Liver (tissue), 8 donors: ENCODE measurements at regions not wholly inside any gene's neighbourhood (a gene's known extent, or its start where the extent isn't known, plus 50 kb on each side); places are given as distances from the start of the nearest gene placed in this dataset.

Experiments used
- DNase-seq: peaks from one replicate; pipeline ENCODE4 v3.0.0-alpha.2; 2017; ENCODE audit warnings: low spot score
- H3K27ac ChIP-seq, 2 donors: one replicate each; pipeline ENCODE4 v1.7.0; 2013; ENCODE audit warnings: inconsistent platforms in 2 of 2, low read length in 2 of 2, control low read depth in 1 of 2, low read depth in 1 of 2, mild to moderate bottlenecking in 1 of 2
- H3K27me3 ChIP-seq, 4 donors: one replicate each; pipeline versions ENCODE4 v1.6.1 to v1.7.0; 2013; ENCODE audit warnings: low read length in 3 of 4, inconsistent platforms in 1 of 4, mild to moderate bottlenecking in 1 of 4, moderate library complexity in 1 of 4; ENCODE audit not compliant: control insufficient read depth in 4 of 4, insufficient read depth in 4 of 4
- H3K36me3 ChIP-seq, 4 donors: one replicate each; pipeline versions ENCODE4 v1.6.1 to v1.7.0; 2013; ENCODE audit warnings: low read length in 3 of 4, mild to moderate bottlenecking in 3 of 4, low read depth in 1 of 4, moderate library complexity in 1 of 4; ENCODE audit not compliant: control insufficient read depth in 4 of 4, insufficient read depth in 3 of 4
- H3K4me1 ChIP-seq, 4 donors: one replicate each; pipeline versions ENCODE4 v1.6.1 to v1.7.0; 2013; ENCODE audit warnings: low read length in 3 of 4, mild to moderate bottlenecking in 3 of 4, moderate library complexity in 1 of 4; ENCODE audit not compliant: control insufficient read depth in 4 of 4, insufficient read depth in 4 of 4
- H3K4me3 ChIP-seq, 3 donors: one replicate each; pipeline versions ENCODE4 v1.6.1 to v1.7.0; 2013; ENCODE audit warnings: low read length in 3 of 3, control low read depth in 1 of 3, low read depth in 1 of 3, mild to moderate bottlenecking in 1 of 3
- H3K9ac ChIP-seq, 2 donors: one replicate each; pipeline ENCODE4 v1.7.0; 2013; ENCODE audit warnings: low read length in 2 of 2, mild to moderate bottlenecking in 2 of 2, moderate library complexity in 2 of 2, control low read depth in 1 of 2, low read depth in 1 of 2
- H3K9me3 ChIP-seq, 4 donors: one replicate each; pipeline versions ENCODE4 v1.6.1 to v1.7.0; 2013; ENCODE audit warnings: low read length in 3 of 4; ENCODE audit not compliant: control insufficient read depth in 4 of 4
- CTCF ChIP-seq: fragments of 150-350 bp; IDR thresholded peaks from 2 replicates; pipeline ENCODE4 v1.5.1; 2017; ENCODE audit warnings: improper control_type of control experiment, low read depth, low read length; ENCODE audit not compliant: missing input control
- EGR1 ChIP-seq, 2 donors: IDR thresholded peaks; 2 replicates each; pipeline ENCODE4 v1.6.1; 2016 to 2018; ENCODE audit warnings: antibody characterized with exemption in 2 of 2, low read depth in 2 of 2
- FOXA2 ChIP-seq: IDR thresholded peaks from 2 replicates; pipeline ENCODE4 v1.6.1; 2016; ENCODE audit warnings: antibody characterized with exemption
- GABPA ChIP-seq, 2 donors: IDR thresholded peaks in 1 of 2; conservative IDR thresholded peaks in 1 of 2; 2 replicates each; pipeline ENCODE4 v1.6.1; 2016; ENCODE audit warnings: antibody characterized with exemption in 2 of 2, mild to moderate bottlenecking in 1 of 2, moderate library complexity in 1 of 2
- HNF4A ChIP-seq, 2 donors: conservative IDR thresholded peaks; 2 replicates each; pipeline ENCODE4 v1.6.1; 2016; ENCODE audit warnings: antibody characterized with exemption in 2 of 2, mild to moderate bottlenecking in 2 of 2
- HNF4G ChIP-seq: IDR thresholded peaks from 2 replicates; pipeline ENCODE4 v1.6.1; 2016; ENCODE audit warnings: antibody characterized with exemption
- JUND ChIP-seq, 2 donors: IDR thresholded peaks; 2 replicates each; pipeline ENCODE4 v1.6.1; 2016; ENCODE audit warnings: antibody characterized with exemption in 2 of 2
- RAD21 ChIP-seq, 2 donors: IDR thresholded peaks; 2 replicates each; pipeline ENCODE4 v1.6.1; 2016; ENCODE audit warnings: antibody characterized with exemption in 2 of 2, mild to moderate bottlenecking in 2 of 2
- RXRA ChIP-seq, 2 donors: IDR thresholded peaks; 2 replicates each; pipeline ENCODE4 v1.6.1; 2017 to 2018; ENCODE audit warnings: antibody characterized with exemption in 2 of 2, mild to moderate bottlenecking in 1 of 2
- SP1 ChIP-seq: IDR thresholded peaks from 2 replicates; pipeline ENCODE4 v1.6.1; 2018; ENCODE audit warnings: antibody characterized with exemption, mild to moderate bottlenecking
- TAF1 ChIP-seq: conservative IDR thresholded peaks from 2 replicates; pipeline ENCODE4 v1.6.1; 2016; ENCODE audit warnings: antibody characterized with exemption, mild to moderate bottlenecking
- YY1 ChIP-seq: IDR thresholded peaks from 2 replicates; pipeline ENCODE4 v1.6.1; 2016; ENCODE audit warnings: antibody characterized with exemption, mild to moderate bottlenecking
- WGBS: extraction: QIAGEN DNeasy Blood & Tissue Kit; methylation state at CpG from one replicate; pipeline ENCODE4 v1.1.7; 2013; 5-methylcytosine and 5-hydroxymethylcytosine counted together
- TF ChIP-seq, protein P1 (sequence below): IDR thresholded peaks from 2 replicates; pipeline ENCODE4 v1.6.1; 2016; ENCODE audit warnings: antibody characterized with exemption
- TF ChIP-seq, protein P2 (sequence below): IDR thresholded peaks from 2 replicates; pipeline ENCODE4 v1.6.1; 2016; ENCODE audit warnings: antibody characterized with exemption
- TF ChIP-seq, protein P3 (sequence below): IDR thresholded peaks from 2 replicates; pipeline ENCODE4 v1.6.1; 2016; ENCODE audit warnings: antibody characterized with exemption, mild to moderate bottlenecking
- TF ChIP-seq, protein P4 (sequence below): IDR thresholded peaks from 2 replicates; pipeline ENCODE4 v1.6.1; 2016; ENCODE audit warnings: antibody characterized with exemption
- donor health status: healthy.
- donor health status: healthy.
- donor health status: healthy.
- donor health status: healthy.
- donor health status: healthy.

DNA sequence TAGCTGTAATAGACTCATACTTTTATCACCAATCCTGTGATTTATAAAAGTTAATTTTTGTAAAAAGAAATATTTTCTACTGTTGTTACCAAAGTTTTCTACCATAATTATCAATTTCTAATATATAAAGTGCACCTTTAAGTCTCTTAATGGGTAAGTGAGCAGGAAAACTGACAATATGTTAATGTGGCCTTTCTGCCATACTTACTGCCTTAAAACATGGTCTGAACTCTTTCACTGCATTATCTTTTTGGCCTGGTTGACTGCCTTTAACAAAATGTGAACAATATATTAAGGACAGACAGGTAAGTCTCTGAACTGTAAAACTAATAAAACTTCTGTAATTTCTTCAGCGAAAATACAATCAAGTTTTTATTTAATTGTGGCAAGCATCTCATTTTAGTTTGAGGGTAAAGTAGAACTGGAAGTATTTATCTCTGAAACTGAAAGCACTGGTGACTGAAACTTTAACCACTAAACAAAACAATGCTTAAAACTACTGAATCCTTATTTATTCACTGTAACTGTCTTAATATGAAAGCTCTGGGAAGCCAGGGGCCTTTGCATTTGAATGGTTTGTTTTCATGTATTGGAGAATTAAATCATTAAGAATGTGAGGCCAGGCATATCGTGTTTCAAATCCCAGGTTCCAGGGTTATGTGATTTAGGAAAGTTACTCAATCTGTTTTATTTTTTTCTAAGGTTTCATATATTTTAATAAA, 948.8 kb upstream of the POT1 start:
- Histone ChIP-seq H3K9me3 (no peaks in the 10 kb centered on the region), H3K36me3 (no peaks in the 10 kb centered on the region), H3K4me1 (no peaks in the 10 kb centered on the region), H3K27ac (no peak overlapping the region), H3K4me3 (no peak overlapping the region), H3K9ac (no peak overlapping the region), H3K27me3 (no peaks in the 10 kb centered on the region)
- TF ChIP-seq CTCF (no peak), SP1 (no peak), JUND (IDR thresholded peaks at IDR 0.05) (no peak), HNF4A (conservative IDR thresholded peaks at IDR 0.05) (no peak), EGR1 (IDR thresholded peaks at IDR 0.05; ENCODE audit: low read depth in 2 of 2) (no peak), GABPA (IDR thresholded peaks at IDR 0.05 in 1 of 2, conservative IDR thresholded peaks at IDR 0.05 in 1 of 2) (no peak), HNF4G (no peak), TAF1 (no peak), RXRA (IDR thresholded peaks at IDR 0.05) (no peak), FOXA2 (no peak)
- TF ChIP-seq, protein P1, sequence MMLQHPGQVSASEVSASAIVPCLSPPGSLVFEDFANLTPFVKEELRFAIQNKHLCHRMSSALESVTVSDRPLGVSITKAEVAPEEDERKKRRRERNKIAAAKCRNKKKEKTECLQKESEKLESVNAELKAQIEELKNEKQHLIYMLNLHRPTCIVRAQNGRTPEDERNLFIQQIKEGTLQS: no peak
- TF ChIP-seq, protein P2, sequence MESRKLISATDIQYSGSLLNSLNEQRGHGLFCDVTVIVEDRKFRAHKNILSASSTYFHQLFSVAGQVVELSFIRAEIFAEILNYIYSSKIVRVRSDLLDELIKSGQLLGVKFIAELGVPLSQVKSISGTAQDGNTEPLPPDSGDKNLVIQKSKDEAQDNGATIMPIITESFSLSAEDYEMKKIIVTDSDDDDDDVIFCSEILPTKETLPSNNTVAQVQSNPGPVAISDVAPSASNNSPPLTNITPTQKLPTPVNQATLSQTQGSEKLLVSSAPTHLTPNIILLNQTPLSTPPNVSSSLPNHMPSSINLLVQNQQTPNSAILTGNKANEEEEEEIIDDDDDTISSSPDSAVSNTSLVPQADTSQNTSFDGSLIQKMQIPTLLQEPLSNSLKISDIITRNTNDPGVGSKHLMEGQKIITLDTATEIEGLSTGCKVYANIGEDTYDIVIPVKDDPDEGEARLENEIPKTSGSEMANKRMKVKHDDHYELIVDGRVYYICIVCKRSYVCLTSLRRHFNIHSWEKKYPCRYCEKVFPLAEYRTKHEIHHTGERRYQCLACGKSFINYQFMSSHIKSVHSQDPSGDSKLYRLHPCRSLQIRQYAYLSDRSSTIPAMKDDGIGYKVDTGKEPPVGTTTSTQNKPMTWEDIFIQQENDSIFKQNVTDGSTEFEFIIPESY: no peak
- TF ChIP-seq, protein P3, sequence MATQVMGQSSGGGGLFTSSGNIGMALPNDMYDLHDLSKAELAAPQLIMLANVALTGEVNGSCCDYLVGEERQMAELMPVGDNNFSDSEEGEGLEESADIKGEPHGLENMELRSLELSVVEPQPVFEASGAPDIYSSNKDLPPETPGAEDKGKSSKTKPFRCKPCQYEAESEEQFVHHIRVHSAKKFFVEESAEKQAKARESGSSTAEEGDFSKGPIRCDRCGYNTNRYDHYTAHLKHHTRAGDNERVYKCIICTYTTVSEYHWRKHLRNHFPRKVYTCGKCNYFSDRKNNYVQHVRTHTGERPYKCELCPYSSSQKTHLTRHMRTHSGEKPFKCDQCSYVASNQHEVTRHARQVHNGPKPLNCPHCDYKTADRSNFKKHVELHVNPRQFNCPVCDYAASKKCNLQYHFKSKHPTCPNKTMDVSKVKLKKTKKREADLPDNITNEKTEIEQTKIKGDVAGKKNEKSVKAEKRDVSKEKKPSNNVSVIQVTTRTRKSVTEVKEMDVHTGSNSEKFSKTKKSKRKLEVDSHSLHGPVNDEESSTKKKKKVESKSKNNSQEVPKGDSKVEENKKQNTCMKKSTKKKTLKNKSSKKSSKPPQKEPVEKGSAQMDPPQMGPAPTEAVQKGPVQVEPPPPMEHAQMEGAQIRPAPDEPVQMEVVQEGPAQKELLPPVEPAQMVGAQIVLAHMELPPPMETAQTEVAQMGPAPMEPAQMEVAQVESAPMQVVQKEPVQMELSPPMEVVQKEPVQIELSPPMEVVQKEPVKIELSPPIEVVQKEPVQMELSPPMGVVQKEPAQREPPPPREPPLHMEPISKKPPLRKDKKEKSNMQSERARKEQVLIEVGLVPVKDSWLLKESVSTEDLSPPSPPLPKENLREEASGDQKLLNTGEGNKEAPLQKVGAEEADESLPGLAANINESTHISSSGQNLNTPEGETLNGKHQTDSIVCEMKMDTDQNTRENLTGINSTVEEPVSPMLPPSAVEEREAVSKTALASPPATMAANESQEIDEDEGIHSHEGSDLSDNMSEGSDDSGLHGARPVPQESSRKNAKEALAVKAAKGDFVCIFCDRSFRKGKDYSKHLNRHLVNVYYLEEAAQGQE: no peak
- TF ChIP-seq, protein P4, sequence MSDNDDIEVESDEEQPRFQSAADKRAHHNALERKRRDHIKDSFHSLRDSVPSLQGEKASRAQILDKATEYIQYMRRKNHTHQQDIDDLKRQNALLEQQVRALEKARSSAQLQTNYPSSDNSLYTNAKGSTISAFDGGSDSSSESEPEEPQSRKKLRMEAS: no peak
- DNase-seq: no peak
- WGBS: 78% methylated on average over 2 of the region's 2 CpGs

DNA sequence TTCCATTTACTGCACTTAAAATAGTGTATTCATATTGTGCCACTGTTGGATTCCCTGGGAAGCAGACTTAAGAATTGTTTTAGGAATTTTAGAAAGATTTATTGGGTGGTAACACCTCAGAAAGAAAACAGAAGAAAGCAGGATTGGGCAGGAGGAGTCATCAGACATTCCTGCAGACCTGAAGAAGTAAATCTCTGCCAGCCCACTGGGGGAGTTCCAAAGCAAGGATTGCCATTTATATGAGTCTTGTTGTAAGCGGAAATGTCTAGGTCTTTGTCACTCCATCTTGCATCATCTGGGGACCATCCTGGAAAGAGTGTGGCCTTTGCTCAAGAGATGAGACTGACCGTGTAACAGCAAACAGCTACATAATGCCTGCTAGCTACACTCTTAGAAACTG, 947.6 kb upstream of the POT1 start:
- no peak for TF ChIP-seq RAD21 (IDR thresholded peaks at IDR 0.05)
- TF ChIP-seq, protein P1: no peak
- TF ChIP-seq YY1: no peak
- TF ChIP-seq FOXA2: no peak
- TF ChIP-seq GABPA (IDR thresholded peaks at IDR 0.05 in 1 of 2, conservative IDR thresholded peaks at IDR 0.05 in 1 of 2): no peak
- no peak for TF ChIP-seq TAF1
- no peak for TF ChIP-seq CTCF
- TF ChIP-seq HNF4A (conservative IDR thresholded peaks at IDR 0.05): no peak
- TF ChIP-seq EGR1 (IDR thresholded peaks at IDR 0.05; ENCODE audit: low read depth in 2 of 2): no peak
- Histone ChIP-seq H3K36me3 (no peaks in the 10 kb centered on the region), H3K27me3 (no peaks in the 10 kb centered on the region), H3K9ac (no peak overlapping the region), H3K4me1 (no peaks in the 10 kb centered on the region), H3K9me3 (no peaks in the 10 kb centered on the region), H3K4me3 (no peak overlapping the region), H3K27ac (no peak overlapping the region)
- 66% methylated on average over 2 of the region's 2 CpGs for WGBS
- no peak for DNase-seq
